GM18867 (cell line): ENCODE measurements at regions not wholly inside any gene's neighbourhood (a gene's known extent, or its start where the extent isn't known, plus 50 kb on each side); places are given as distances from the start of the nearest gene placed in this dataset.
"Not testable (repeated sequence)": the region's sequence is repeated elsewhere in the genome, so short reads cannot be mapped to it uniquely, and the experiment has no call there.

Experiments
- ATAC-seq: cut with Tn5 transposase; IDR thresholded peaks from one replicate; pipeline ENCODE4 v1.9.1; 2021; ENCODE audit warnings: mild to moderate bottlenecking, moderate library complexity; ENCODE audit not compliant: unreplicated experiment

- ATAC-seq: no peak
These were observed 127.1 kb upstream of the SHH start for GRCh38 chr7:155939350-155939749.

- no peak for ATAC-seq
These were observed 125.9 kb upstream of the SHH start for GRCh38 chr7:155938129-155938528.

GRCh38 chr7:155935726-155936125 is 123.5 kb upstream of the SHH start:
- no peak for ATAC-seq

GRCh38 chr7:155935005-155935557 is 122.8 kb upstream of the SHH start:
- no peak for ATAC-seq

GRCh38 chr7:155932324-155932723 is 120.1 kb upstream of the SHH start:
- ATAC-seq: not testable (repeated sequence)

GRCh38 chr7:155931396-155932085 is 119.3 kb upstream of the SHH start:
- ATAC-seq: no peak

- ATAC-seq: no peak
These were observed 118.3 kb upstream of the SHH start for GRCh38 chr7:155930527-155930926.

GRCh38 chr7:155930061-155930460 is 117.8 kb upstream of the SHH start:
- ATAC-seq: no peak

GRCh38 chr7:155928583-155928982 is 116.3 kb upstream of the SHH start:
- ATAC-seq: no peak

- no peak for ATAC-seq
These were observed 115.6 kb upstream of the SHH start for GRCh38 chr7:155927905-155928304.

- no peak for ATAC-seq
These were observed 113.4 kb upstream of the SHH start for GRCh38 chr7:155925682-155926081.

- no peak for ATAC-seq
These were observed 110.0 kb upstream of the SHH start for GRCh38 chr7:155922067-155922816.

GRCh38 chr7:155921804-155922066 is 109.5 kb upstream of the SHH start:
- no peak for ATAC-seq

GRCh38 chr7:155921086-155921803 is 109.0 kb upstream of the SHH start:
- ATAC-seq: no peak

- ATAC-seq: no peak
These were observed 107.8 kb upstream of the SHH start for GRCh38 chr7:155920068-155920461.

- no peak for ATAC-seq
These were observed 107.3 kb upstream of the SHH start for GRCh38 chr7:155919391-155920067.

- no peak for ATAC-seq
These were observed 106.6 kb upstream of the SHH start for GRCh38 chr7:155918720-155919390.

- no peak for ATAC-seq
These were observed 105.7 kb upstream of the SHH start for GRCh38 chr7:155917836-155918430.

- ATAC-seq: no peak
These were observed 104.8 kb upstream of the SHH start for GRCh38 chr7:155916926-155917655.

- ATAC-seq: no peak
These were observed 102.1 kb upstream of the SHH start for GRCh38 chr7:155914341-155914740.
